ENCODE measurements at regions not wholly inside any gene's neighbourhood (a gene's known extent, or its start where the extent isn't known, plus 50 kb on each side); places are given as distances from the start of the nearest gene placed in this dataset.

GRCh38 chr1:192238421-192238820 lies 78.4 kb upstream of the RGS21 start:
- TF ChIP-seq, protein P1, sequence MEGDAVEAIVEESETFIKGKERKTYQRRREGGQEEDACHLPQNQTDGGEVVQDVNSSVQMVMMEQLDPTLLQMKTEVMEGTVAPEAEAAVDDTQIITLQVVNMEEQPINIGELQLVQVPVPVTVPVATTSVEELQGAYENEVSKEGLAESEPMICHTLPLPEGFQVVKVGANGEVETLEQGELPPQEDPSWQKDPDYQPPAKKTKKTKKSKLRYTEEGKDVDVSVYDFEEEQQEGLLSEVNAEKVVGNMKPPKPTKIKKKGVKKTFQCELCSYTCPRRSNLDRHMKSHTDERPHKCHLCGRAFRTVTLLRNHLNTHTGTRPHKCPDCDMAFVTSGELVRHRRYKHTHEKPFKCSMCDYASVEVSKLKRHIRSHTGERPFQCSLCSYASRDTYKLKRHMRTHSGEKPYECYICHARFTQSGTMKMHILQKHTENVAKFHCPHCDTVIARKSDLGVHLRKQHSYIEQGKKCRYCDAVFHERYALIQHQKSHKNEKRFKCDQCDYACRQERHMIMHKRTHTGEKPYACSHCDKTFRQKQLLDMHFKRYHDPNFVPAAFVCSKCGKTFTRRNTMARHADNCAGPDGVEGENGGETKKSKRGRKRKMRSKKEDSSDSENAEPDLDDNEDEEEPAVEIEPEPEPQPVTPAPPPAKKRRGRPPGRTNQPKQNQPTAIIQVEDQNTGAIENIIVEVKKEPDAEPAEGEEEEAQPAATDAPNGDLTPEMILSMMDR (IDR thresholded peaks at IDR 0.05; ENCODE audit: control extremely low read depth, extremely low read depth, low read depth, missing control alignments): no peak
- DNase-seq (ENCODE audit: extremely low spot score): no peak
- POLR2A ChIA-PET: no interaction called here
- CTCF ChIA-PET: no interaction called here

DNA sequence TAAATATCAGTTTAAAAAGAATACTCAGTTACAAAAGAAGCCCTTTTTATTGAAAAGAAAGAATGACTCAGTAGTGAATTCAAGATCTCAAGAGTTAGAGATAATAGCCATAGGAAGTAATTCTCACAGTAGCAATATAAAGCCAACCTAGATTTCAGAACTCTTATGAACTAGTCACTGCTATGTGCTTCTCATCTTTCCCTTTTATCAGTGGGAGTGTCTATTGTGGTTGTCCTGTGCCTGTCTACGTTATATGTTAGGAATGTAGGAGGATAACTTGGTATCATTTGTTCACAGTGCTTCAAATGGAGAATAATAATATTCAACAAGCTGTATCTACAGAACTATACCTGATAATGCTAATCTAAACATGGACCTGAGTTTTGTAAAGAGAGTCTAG lies 73.1 kb upstream of the RGS21 start:
- DNase-seq (ENCODE audit: extremely low spot score): no peak
- CTCF ChIA-PET: no interaction called here
- TF ChIP-seq, protein P1 (IDR thresholded peaks at IDR 0.05; ENCODE audit: control extremely low read depth, extremely low read depth, low read depth, missing control alignments): no peak
- POLR2A ChIA-PET: no interaction called here

DNA sequence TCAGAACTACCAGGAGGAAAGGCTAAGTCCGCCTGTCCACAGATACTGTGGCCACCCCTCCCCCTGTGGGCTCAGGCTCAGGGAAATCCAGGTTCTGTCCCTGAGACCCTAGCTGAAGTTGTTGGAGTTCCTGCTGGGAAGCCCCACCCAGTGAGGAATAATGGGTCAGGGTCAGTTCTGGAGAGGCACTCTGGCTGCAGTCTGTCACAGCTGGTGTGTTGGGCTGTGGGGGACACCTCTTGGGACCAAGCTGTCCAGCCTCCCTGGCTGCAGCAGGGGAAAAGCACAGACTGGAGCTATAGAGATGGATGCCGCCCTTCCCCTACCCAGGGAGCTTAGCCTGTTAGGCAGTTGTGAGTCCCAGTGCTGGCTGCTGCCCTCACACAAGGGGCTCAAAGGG lies 65.1 kb upstream of the RGS21 start:
- ChIA-PET POLR2A (no interaction called here), CTCF (interaction anchor here (1.0 to 2.6 kb wide), 3 partner anchors 9 to 17 kb away, joined by 3 to 7 read pairs (median 4); no protein-coding TSS in a partner anchor)
- DNase-seq (ENCODE audit: extremely low spot score): no peak
- TF ChIP-seq, protein P1 (IDR thresholded peaks at IDR 0.05; ENCODE audit: control extremely low read depth, extremely low read depth, low read depth, missing control alignments): no peak

GRCh38 chr1:192252776-192253175 lies 64.0 kb upstream of the RGS21 start:
- POLR2A ChIA-PET: no interaction called here
- CTCF ChIA-PET: interaction anchor here (1.5 to 2.6 kb wide), 2 partner anchors 11 to 13 kb away, joined by 3 to 7 read pairs; no protein-coding TSS in a partner anchor
- TF ChIP-seq, protein P1 (IDR thresholded peaks at IDR 0.05; ENCODE audit: control extremely low read depth, extremely low read depth, low read depth, missing control alignments): no peak
- no peak for DNase-seq (ENCODE audit: extremely low spot score)

GRCh38 chr1:192256674-192257334 lies 60.0 kb upstream of the RGS21 start:
- TF ChIP-seq, protein P1 (IDR thresholded peaks at IDR 0.05; ENCODE audit: control extremely low read depth, extremely low read depth, low read depth, missing control alignments): no peak
- DNase-seq (ENCODE audit: extremely low spot score): no peak
- CTCF ChIA-PET: no interaction called here
- POLR2A ChIA-PET: no interaction called here

DNA sequence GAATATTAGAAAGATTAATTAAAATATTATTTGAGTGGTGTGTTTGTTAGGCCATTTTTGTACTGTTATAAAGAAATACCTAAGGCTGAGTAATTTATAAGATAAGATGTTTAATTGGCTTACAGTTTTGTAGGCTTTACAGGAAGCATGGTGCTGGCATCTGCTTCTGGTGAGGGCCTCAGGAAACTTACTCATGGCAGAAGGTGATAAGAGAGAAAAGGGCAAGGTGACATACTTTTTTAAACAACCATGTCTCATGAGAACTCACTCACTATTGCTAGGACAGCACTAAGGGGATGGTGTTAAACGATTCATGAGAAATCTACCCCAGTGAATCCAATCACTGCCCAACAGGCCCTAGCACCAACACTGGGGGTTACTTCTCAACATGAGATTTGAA lies 56.7 kb upstream of the RGS21 start:
- TF ChIP-seq, protein P1 (IDR thresholded peaks at IDR 0.05; ENCODE audit: control extremely low read depth, extremely low read depth, low read depth, missing control alignments): no peak
- POLR2A ChIA-PET: no interaction called here
- DNase-seq (ENCODE audit: extremely low spot score): no peak
- CTCF ChIA-PET: no interaction called here

All from GM10248 (cell line).